ENCODE measurements at regions not wholly inside any gene's neighbourhood (a gene's known extent, or its start where the extent isn't known, plus 50 kb on each side); places are given as distances from the start of the nearest gene placed in this dataset.
"Not testable (repeated sequence)": the region's sequence is repeated elsewhere in the genome, so short reads cannot be mapped to it uniquely, and the experiment has no call there.

DNA sequence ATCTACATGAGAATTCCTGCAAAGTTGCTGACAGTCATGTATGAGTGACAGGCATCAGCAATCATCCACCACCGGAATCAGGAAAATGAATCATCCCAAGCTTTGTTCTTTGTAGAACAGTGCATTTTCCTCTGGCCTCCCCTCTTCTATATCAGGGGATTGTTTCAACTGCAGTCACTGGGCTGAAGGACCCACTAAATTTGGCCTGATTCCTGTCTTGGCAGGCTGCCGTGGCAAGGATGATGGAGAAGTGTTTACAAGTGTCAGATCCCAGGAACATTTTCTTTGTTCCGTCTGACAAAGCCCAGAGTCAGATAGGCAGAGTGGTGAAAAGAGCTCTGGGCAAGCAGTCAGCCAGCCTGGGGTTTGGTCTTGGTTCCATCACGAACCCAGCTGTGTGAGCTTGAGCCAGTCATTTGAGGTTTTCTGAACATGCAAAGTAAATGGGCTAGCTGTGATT, 175.1 kb upstream of the TSC22D2 start:
- H3K27me3 ChIP-seq (ENCODE audit: control insufficient read depth, insufficient read depth, low read length), result no peaks in the 10 kb centered on the region
- Mint-ChIP-seq H3K4me1 (no peaks in the 10 kb centered on the region), H3K27me3 (ENCODE audit: low read depth in 2 of 2) (peaks cover 0 to 7% of the 10 kb centered on the region in 2 donors), H3K36me3 (no peaks in the 10 kb centered on the region), H3K4me3 (no peak overlapping the region), H3K9me3 (no peaks in the 10 kb centered on the region), H3K27ac (no peak overlapping the region)
- no peak overlapping the region for H3K27ac ChIP-seq (ENCODE audit: low read length)
- H3K4me3 ChIP-seq (ENCODE audit: low read length), result no peak overlapping the region
- intact Hi-C loops (cut with micrococcal nuclease), result no loop called here
- H3K9me3 ChIP-seq (ENCODE audit: control insufficient read depth, insufficient read depth, low read length), result no peaks in the 10 kb centered on the region
- TF ChIP-seq, protein P1, sequence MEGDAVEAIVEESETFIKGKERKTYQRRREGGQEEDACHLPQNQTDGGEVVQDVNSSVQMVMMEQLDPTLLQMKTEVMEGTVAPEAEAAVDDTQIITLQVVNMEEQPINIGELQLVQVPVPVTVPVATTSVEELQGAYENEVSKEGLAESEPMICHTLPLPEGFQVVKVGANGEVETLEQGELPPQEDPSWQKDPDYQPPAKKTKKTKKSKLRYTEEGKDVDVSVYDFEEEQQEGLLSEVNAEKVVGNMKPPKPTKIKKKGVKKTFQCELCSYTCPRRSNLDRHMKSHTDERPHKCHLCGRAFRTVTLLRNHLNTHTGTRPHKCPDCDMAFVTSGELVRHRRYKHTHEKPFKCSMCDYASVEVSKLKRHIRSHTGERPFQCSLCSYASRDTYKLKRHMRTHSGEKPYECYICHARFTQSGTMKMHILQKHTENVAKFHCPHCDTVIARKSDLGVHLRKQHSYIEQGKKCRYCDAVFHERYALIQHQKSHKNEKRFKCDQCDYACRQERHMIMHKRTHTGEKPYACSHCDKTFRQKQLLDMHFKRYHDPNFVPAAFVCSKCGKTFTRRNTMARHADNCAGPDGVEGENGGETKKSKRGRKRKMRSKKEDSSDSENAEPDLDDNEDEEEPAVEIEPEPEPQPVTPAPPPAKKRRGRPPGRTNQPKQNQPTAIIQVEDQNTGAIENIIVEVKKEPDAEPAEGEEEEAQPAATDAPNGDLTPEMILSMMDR (IDR thresholded peaks at IDR 0.05), result no peak
- DNase-seq, result no peak
- no peaks in the 10 kb centered on the region for H3K36me3 ChIP-seq (ENCODE audit: control insufficient read depth, insufficient read depth, low read length)
- H3K4me1 ChIP-seq (ENCODE audit: control insufficient read depth, insufficient read depth, low read length), result no peaks in the 10 kb centered on the region
- 91% methylated on average over 4 of the region's 4 CpGs for WGBS (ENCODE audit: insufficient coverage)
- ATAC-seq, result no peak

DNA sequence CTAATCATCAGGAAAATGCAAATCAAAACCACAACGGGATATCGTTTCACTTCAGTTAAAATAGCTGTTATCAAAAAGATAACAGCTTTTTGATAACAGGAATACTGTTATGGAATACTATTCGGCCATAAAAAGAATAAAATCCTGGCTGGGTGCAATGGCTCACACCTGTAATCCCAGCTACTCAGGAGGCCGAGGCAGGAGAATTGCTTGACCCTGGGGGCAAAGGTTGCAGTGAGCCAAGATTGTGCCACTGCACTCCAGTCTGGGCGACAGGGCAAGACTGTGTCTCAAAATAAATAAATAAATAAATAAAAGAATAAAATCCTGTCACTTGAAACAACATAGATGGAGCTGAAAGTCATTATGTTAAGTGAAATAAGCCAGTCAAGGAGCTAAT, 178.1 kb upstream of the TSC22D2 start:
- H3K9me3 Mint-ChIP-seq, result no peaks in the 10 kb centered on the region
- Histone ChIP-seq H3K27me3 (ENCODE audit: control insufficient read depth, insufficient read depth, low read length) (no peaks in the 10 kb centered on the region), H3K36me3 (ENCODE audit: control insufficient read depth, insufficient read depth, low read length) (no peaks in the 10 kb centered on the region), H3K4me1 (ENCODE audit: control insufficient read depth, insufficient read depth, low read length) (no peaks in the 10 kb centered on the region), H3K9me3 (ENCODE audit: control insufficient read depth, insufficient read depth, low read length) (no peaks in the 10 kb centered on the region), H3K4me3 (ENCODE audit: low read length) (no peak overlapping the region), H3K27ac (ENCODE audit: low read length) (no peak overlapping the region)
- no peak overlapping the region for H3K27ac Mint-ChIP-seq
- no peaks in the 10 kb centered on the region for H3K36me3 Mint-ChIP-seq
- DNase-seq, result no peak
- intact Hi-C loops (cut with micrococcal nuclease), result no loop called here
- no peak for ATAC-seq
- WGBS (ENCODE audit: insufficient coverage), result 93% methylated on average over 3 of the region's 5 CpGs
- H3K4me1 Mint-ChIP-seq, result no peaks in the 10 kb centered on the region
- no peak overlapping the region for H3K4me3 Mint-ChIP-seq
- H3K27me3 Mint-ChIP-seq (ENCODE audit: low read depth in 2 of 2), result peaks cover 5 to 13% of the 10 kb centered on the region in 2 donors
- TF ChIP-seq, protein P1 (IDR thresholded peaks at IDR 0.05), result no peak

DNA sequence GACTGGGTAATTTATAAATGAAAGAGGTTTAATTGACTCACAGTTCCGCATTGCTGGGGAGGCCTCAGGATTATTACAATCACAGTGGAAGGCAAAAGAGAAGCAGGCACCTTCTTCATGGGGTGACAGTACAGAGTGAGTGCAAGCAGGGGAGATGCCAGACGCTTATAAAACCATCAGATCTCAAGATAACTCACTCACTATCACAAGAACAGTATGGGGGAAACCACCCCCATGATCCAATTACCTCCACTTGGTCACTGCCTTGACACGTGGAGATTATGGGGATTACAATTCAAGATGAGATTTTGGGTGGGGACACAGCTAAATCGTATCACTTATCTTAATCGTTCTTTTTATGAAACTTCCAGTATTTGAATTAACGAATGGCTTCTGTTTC, 179.5 kb upstream of the TSC22D2 start:
- not testable (repeated sequence) for H3K27ac Mint-ChIP-seq; H3K9me3 Mint-ChIP-seq; H3K4me1 ChIP-seq (ENCODE audit: control insufficient read depth, insufficient read depth, low read length); DNase-seq; H3K4me3 Mint-ChIP-seq; H3K9me3 ChIP-seq (ENCODE audit: control insufficient read depth, insufficient read depth, low read length); H3K36me3 Mint-ChIP-seq; H3K27ac ChIP-seq (ENCODE audit: low read length); ATAC-seq; H3K36me3 ChIP-seq (ENCODE audit: control insufficient read depth, insufficient read depth, low read length); H3K4me1 Mint-ChIP-seq; H3K4me3 ChIP-seq (ENCODE audit: low read length); H3K27me3 ChIP-seq (ENCODE audit: control insufficient read depth, insufficient read depth, low read length)
- intact Hi-C loops (cut with micrococcal nuclease), result loop anchor here (5.0 kb wide), 1 partner anchor 269 kb away; no protein-coding TSS in a partner anchor
- H3K27me3 Mint-ChIP-seq (ENCODE audit: low read depth in 2 of 2), result peaks cover 17 to 20% of the 10 kb centered on the region in 2 donors
- 96% methylated on average over 5 of the region's 6 CpGs for WGBS (ENCODE audit: insufficient coverage)

DNA sequence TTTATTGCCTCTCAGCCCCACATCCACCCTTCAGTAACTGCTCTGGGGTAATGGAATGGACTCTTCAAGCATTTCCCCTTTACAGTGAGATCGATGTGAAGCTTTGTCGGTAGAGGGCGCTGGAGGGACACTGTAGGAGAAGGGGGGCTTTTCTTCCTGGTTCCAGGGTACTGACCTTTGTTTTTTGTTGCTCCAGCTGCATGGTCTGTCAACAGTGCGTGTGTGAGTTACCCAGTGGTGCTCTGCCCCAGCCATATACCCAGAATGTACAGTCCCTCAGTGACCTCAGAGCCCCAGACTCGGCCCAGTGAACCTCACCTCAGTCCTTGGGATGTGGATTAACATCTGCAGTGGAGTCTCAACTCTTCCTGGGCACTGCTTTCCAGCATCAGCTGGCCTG, 180.3 kb upstream of the TSC22D2 start:
- no peak overlapping the region for H3K27ac Mint-ChIP-seq
- WGBS (ENCODE audit: insufficient coverage), result 36% methylated on average over 5 of the region's 5 CpGs

More for the DNA sequence above, 180.3 kb upstream of the TSC22D2 start:
- no peaks in the 10 kb centered on the region for H3K36me3 ChIP-seq (ENCODE audit: control insufficient read depth, insufficient read depth, low read length)
- TF ChIP-seq, protein P1 (IDR thresholded peaks at IDR 0.05), result peak; percentile 47
- H3K9me3 ChIP-seq (ENCODE audit: control insufficient read depth, insufficient read depth, low read length), result no peaks in the 10 kb centered on the region
- intact Hi-C loops (cut with micrococcal nuclease), result loop anchor here (5.0 kb wide), 1 partner anchor 269 kb away; no protein-coding TSS in a partner anchor
- H3K4me3 ChIP-seq (ENCODE audit: low read length), result no peak overlapping the region
- Mint-ChIP-seq H3K4me3 (no peak overlapping the region), H3K4me1 (no peaks in the 10 kb centered on the region), H3K9me3 (no peaks in the 10 kb centered on the region), H3K27me3 (ENCODE audit: low read depth in 2 of 2) (peaks cover 17 to 20% of the 10 kb centered on the region in 2 donors), H3K36me3 (no peaks in the 10 kb centered on the region)
- H3K27me3 ChIP-seq (ENCODE audit: control insufficient read depth, insufficient read depth, low read length), result no peaks in the 10 kb centered on the region
- H3K4me1 ChIP-seq (ENCODE audit: control insufficient read depth, insufficient read depth, low read length), result no peaks in the 10 kb centered on the region
- DNase-seq (peak in 1 of 2 donors; percentile 43), ATAC-seq (peak in 1 of 3 donors; percentile 37)
- no peak overlapping the region for H3K27ac ChIP-seq (ENCODE audit: low read length)

Data from natural killer cell (primary cell).